HepG2 (cell line): ENCODE measurements at regions not wholly inside any gene's neighbourhood (a gene's known extent, or its start where the extent isn't known, plus 50 kb on each side); places are given as distances from the start of the nearest gene placed in this dataset.

ENCODE experiments used
- ATAC-seq: fragments of 200-7000 bp; cut with Tn5 transposase; 3 replicates; pipeline ENCODE4 v1.9.1; 2020; ENCODE audit warnings: mild to moderate bottlenecking, moderate library complexity
- BruUV-seq: library from RNA; stranded (reverse); fragments of 400-500 nt; replicated peaks from 2 replicates; lab custom pipeline; 2021; lab: Mats Ljungman, UMichigan
- CTCF ChIA-PET: fragments of 300-600 bp; formaldehyde crosslinking; extraction: SDS; loops from one replicate; lab custom pipeline; 2021; ENCODE audit warnings: low total read pairs, inconsistent platforms, low intra/inter-chr PET ratio; lab: Yijun Ruan, JAX
- POLR2A ChIA-PET: fragments of 350-600 bp; sonication (Branson Sonifier 250); formaldehyde crosslinking; loops from one replicate; lab custom pipeline; 2020; ENCODE audit warnings: antibody characterized with exemption, inconsistent platforms; lab: Yijun Ruan, JAX
- DNase-seq: peaks from one replicate; pipeline ENCODE4 v3.0.0-alpha.2; 2015; ENCODE audit warnings: low spot score
- FAIRE-seq: peaks from 3 replicates; lab custom pipeline; 2011; peaks lifted over from hg19 to GRCh38; lab: Jason Lieb, UNC
- H2AFZ ChIP-seq: one replicate; pipeline ENCODE4 v1.6.1; 2011; ENCODE audit warnings: low read length, inconsistent platforms
- H3K27ac ChIP-seq: fragments of 300-600 bp; 3 replicates; pipeline ENCODE4 v1.8.0; 2011; ENCODE audit warnings: mixed run types, mild to moderate bottlenecking, mixed read lengths, low read length, inconsistent platforms; ENCODE audit not compliant: insufficient read depth; ENCODE audit errors: extremely low read length
- H3K27me3 ChIP-seq, 2 experiments: fragments of 200-600 bp in 1 of 2; 2 replicates in 1 of 2; 3 replicates in 1 of 2; pipeline versions ENCODE4 v1.6.0 to v1.8.0; 2011; ENCODE audit warnings: low read length in 2 of 2, mild to moderate bottlenecking in 2 of 2, moderate library complexity in 2 of 2, inconsistent platforms in 1 of 2; ENCODE audit not compliant: insufficient read depth in 2 of 2, control insufficient read depth in 1 of 2
- H3K36me3 ChIP-seq, 2 experiments: fragments of 200-600 bp in 1 of 2; replicated peaks in 1 of 2; 2 replicates in 1 of 2; 3 replicates in 1 of 2; pipeline versions ENCODE4 v1.5.1 to v1.8.0; 2011; ENCODE audit warnings: low read length in 2 of 2, inconsistent platforms in 1 of 2; ENCODE audit not compliant: insufficient read depth in 2 of 2, control insufficient read depth in 1 of 2
- H3K4me1 ChIP-seq: 2 replicates; pipeline ENCODE4 v1.5.1; 2012; ENCODE audit warnings: low read length, inconsistent platforms; ENCODE audit not compliant: insufficient read depth
- H3K4me2 ChIP-seq: 2 replicates; pipeline ENCODE4 v1.6.0; 2011; ENCODE audit warnings: low read depth, low read length, inconsistent platforms
- H3K4me3 ChIP-seq, 3 experiments: fragments of 200-600 bp in 1 of 3; sonication (generic), shearing (Covaris generic) in 1 of 3; replicated peaks in 1 of 3; 2 replicates each; pipeline ENCODE4 v1.5.1; 2011 to 2016; ENCODE audit warnings: low read length in 3 of 3, inconsistent platforms in 2 of 3, low read depth in 2 of 3, mild to moderate bottlenecking in 2 of 3, control low read depth in 1 of 3, mixed read lengths in 1 of 3; ENCODE audit not compliant: insufficient read depth in 1 of 3
- H3K79me2 ChIP-seq: one replicate; pipeline ENCODE4 v1.6.1; 2011; ENCODE audit warnings: low read length, inconsistent platforms; ENCODE audit not compliant: insufficient read depth
- H3K9ac ChIP-seq: 2 replicates; pipeline ENCODE4 v1.6.0; 2011; ENCODE audit warnings: mild to moderate bottlenecking, low read depth, low read length, inconsistent platforms; ENCODE audit not compliant: insufficient read depth
- H3K9me3 ChIP-seq: 2 replicates; pipeline ENCODE4 v1.5.1; 2012; ENCODE audit warnings: mild to moderate bottlenecking, low read length
- H4K20me1 ChIP-seq: 2 replicates; pipeline ENCODE4 v1.6.0; 2011; ENCODE audit warnings: inconsistent platforms, mild to moderate bottlenecking, low read length, moderate library complexity; ENCODE audit not compliant: insufficient read depth
- SRSF9 ChIP-seq: fragments of 200-400 bp; formaldehyde crosslinking; IDR thresholded peaks from 2 replicates; pipeline ENCODE4 v1.6.1; 2018; ENCODE audit warnings: borderline replicate concordance, mild to moderate bottlenecking, low read depth, low read length; ENCODE audit not compliant: insufficient read depth, poor library complexity, severe bottlenecking
- XRCC5 ChIP-seq: fragments of 200-400 bp; formaldehyde crosslinking; optimal IDR thresholded peaks from 2 replicates; pipeline ENCODE3; 2017; ENCODE audit warnings: mild to moderate bottlenecking, low read length
- ZSCAN30 ChIP-seq: sonication (generic); formaldehyde crosslinking; IDR thresholded peaks from 2 replicates; pipeline ENCODE4 v1.5.0; 2020; ENCODE audit warnings: mild to moderate bottlenecking, missing genetic modification reagents
- WGBS: methylation state at CpG from one replicate; pipeline ENCODE4 v1.1.6; 2017; ENCODE audit warnings: low lambda C conversion rate; 5-methylcytosine and 5-hydroxymethylcytosine counted together
- in situ Hi-C: cut with HindIII; loops from 2 replicates; pipeline ENCODE4 v1.10.0; 2017; ENCODE audit warnings: low pct_unique_long_range_greater_than_20kb; ENCODE audit not compliant: extremely low pct_ligation_motif_present
- intact Hi-C: fragments of 100-400 bp; cut with micrococcal nuclease; formaldehyde crosslinking; loops from one replicate; pipeline ENCODE4 v1.10.0; 2022; ENCODE audit not compliant: unreplicated experiment
- TF ChIP-seq, protein P1 (sequence below): sonication (generic); formaldehyde crosslinking; IDR thresholded peaks from 2 replicates; pipeline ENCODE4 v1.4.0; 2020; ENCODE audit warnings: missing genetic modification reagents, borderline replicate concordance

DNA sequence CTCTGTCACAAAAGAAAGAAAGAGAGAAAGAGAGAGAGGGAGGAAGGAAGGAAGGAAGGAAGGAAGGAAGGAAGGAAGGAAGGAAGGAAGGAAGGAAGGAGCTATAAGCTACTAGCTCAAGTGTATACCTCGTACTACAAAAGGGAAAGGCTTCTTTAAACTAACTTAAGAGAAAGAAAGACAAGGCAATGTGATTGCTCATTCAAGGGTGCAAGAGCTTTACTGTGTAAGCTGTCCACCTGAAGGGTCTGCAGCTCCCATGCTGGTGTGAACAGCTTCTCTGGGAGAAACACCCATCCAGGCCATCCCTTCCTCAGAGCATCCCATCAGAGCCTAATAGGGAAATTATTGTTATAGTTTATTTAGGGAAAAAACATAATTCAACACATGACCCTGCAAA is 286.1 kb upstream of the ID2 start:
- CTCF ChIA-PET = no interaction called here
- 0% methylated on average over 1 of the region's 1 CpG for WGBS
- H3K9me3 ChIP-seq = no peaks in the 10 kb centered on the region
- in situ Hi-C loops = no loop called here
- TF ChIP-seq XRCC5 (no peak), SRSF9 (no peak), ZSCAN30 (CRISPR knock-in tag) (no peak)
- TF ChIP-seq, protein P1, sequence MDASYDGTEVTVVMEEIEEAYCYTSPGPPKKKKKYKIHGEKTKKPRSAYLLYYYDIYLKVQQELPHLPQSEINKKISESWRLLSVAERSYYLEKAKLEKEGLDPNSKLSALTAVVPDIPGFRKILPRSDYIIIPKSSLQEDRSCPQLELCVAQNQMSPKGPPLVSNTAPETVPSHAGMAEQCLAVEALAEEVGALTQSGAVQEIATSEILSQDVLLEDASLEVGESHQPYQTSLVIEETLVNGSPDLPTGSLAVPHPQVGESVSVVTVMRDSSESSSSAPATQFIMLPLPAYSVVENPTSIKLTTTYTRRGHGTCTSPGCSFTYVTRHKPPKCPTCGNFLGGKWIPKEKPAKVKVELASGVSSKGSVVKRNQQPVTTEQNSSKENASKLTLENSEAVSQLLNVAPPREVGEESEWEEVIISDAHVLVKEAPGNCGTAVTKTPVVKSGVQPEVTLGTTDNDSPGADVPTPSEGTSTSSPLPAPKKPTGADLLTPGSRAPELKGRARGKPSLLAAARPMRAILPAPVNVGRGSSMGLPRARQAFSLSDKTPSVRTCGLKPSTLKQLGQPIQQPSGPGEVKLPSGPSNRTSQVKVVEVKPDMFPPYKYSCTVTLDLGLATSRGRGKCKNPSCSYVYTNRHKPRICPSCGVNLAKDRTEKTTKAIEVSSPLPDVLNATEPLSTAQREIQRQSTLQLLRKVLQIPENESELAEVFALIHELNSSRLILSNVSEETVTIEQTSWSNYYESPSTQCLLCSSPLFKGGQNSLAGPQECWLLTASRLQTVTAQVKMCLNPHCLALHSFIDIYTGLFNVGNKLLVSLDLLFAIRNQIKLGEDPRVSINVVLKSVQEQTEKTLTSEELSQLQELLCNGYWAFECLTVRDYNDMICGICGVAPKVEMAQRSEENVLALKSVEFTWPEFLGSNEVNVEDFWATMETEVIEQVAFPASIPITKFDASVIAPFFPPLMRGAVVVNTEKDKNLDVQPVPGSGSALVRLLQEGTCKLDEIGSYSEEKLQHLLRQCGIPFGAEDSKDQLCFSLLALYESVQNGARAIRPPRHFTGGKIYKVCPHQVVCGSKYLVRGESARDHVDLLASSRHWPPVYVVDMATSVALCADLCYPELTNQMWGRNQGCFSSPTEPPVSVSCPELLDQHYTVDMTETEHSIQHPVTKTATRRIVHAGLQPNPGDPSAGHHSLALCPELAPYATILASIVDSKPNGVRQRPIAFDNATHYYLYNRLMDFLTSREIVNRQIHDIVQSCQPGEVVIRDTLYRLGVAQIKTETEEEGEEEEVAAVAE (CRISPR knock-in tag) = no peak
- peaks cover 7% of the 10 kb centered on the region; the same call in 1 of the 2 replicates for H3K4me1 ChIP-seq
- no TSS peak for BruUV-seq
- H3K36me3 ChIP-seq = no peaks in the 10 kb centered on the region
- no peak overlapping the region for H3K4me3 ChIP-seq
- H3K27me3 ChIP-seq = peaks cover 0 to 20% of the 10 kb centered on the region in 2 experiments; a peak in 3 of 5 replicates
- H3K79me2 ChIP-seq = no peaks in the 10 kb centered on the region
- H3K27ac ChIP-seq = no peak overlapping the region
- no peak overlapping the region for H3K4me2 ChIP-seq
- no peak overlapping the region for H2AFZ ChIP-seq
- intact Hi-C loops = no loop called here
- DNase-seq (no peak), ATAC-seq (no peak), FAIRE-seq (no peak)
- no peaks in the 10 kb centered on the region for H4K20me1 ChIP-seq
- no peak overlapping the region for H3K9ac ChIP-seq
- POLR2A ChIA-PET = no interaction called here
